IPS DF 6.9 (cell line): ENCODE measurements at regions not wholly inside any gene's neighbourhood (a gene's known extent, or its start where the extent isn't known, plus 50 kb on each side); places are given as distances from the start of the nearest gene placed in this dataset.

ENCODE experiments used
- DNase-seq: peaks from one replicate; pipeline ENCODE4 v3.0.0-alpha.2; 2013; ENCODE audit warnings: low read depth, low spot score
- H3K27ac ChIP-seq: one replicate; pipeline ENCODE4 v1.5.1; 2013; ENCODE audit warnings: low read length, control low read depth
- H3K27me3 ChIP-seq: 2 replicates; pipeline ENCODE4 v1.6.1; 2013; ENCODE audit warnings: mild to moderate bottlenecking, low read length; ENCODE audit not compliant: control insufficient read depth, insufficient read depth
- H3K36me3 ChIP-seq: 2 replicates; pipeline ENCODE4 v1.6.1; 2013; ENCODE audit warnings: low read length; ENCODE audit not compliant: control insufficient read depth, insufficient read depth
- H3K4me1 ChIP-seq: 2 replicates; pipeline ENCODE4 v1.6.1; 2013; ENCODE audit warnings: low read length; ENCODE audit not compliant: control insufficient read depth, insufficient read depth
- H3K4me3 ChIP-seq: 2 replicates; pipeline ENCODE4 v1.5.1; 2013; ENCODE audit warnings: mild to moderate bottlenecking, low read length
- H3K9me3 ChIP-seq: 2 replicates; pipeline ENCODE4 v1.6.1; 2013; ENCODE audit warnings: low read length, inconsistent platforms; ENCODE audit not compliant: control insufficient read depth, insufficient read depth
- WGBS: extraction: QIAGEN DNeasy Blood & Tissue Kit; methylation state at CpG from one replicate; pipeline ENCODE4 v1.1.7; 2013; ENCODE audit warnings: mixed read lengths, missing lambda C conversion rate; ENCODE audit not compliant: insufficient read length, insufficient coverage; 5-methylcytosine and 5-hydroxymethylcytosine counted together

DNA sequence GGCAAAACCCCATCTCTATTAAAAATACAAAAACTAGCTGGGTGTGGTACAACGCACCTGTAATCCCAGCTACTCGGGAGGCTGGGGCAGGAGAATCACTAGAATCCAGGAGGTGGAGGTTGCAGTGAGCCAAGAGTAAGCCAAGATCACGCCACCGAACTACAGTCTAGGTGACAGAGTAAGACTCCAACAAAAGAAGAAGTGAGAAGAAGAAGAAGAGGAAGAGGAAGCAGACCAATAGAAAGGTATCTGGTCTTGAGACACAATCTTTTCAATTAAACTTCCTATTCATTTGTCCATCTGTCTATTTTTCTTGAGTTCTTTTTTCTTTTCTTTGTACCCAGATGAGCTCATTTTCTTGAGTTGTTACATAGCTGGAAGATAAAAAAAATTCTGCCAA is 55.7 kb upstream of the ACADM start:
- peaks cover 2% of the 10 kb centered on the region; the same call in 1 of the 2 replicates for H3K4me1 ChIP-seq
- H3K27ac ChIP-seq = no peak overlapping the region
- H3K9me3 ChIP-seq = no peaks in the 10 kb centered on the region
- H3K4me3 ChIP-seq = no peak overlapping the region
- H3K27me3 ChIP-seq = no peaks in the 10 kb centered on the region
- no CpG with 5 or more reads among the region's 4 CpGs for WGBS
- DNase-seq = no peak
- no peaks in the 10 kb centered on the region for H3K36me3 ChIP-seq

DNA sequence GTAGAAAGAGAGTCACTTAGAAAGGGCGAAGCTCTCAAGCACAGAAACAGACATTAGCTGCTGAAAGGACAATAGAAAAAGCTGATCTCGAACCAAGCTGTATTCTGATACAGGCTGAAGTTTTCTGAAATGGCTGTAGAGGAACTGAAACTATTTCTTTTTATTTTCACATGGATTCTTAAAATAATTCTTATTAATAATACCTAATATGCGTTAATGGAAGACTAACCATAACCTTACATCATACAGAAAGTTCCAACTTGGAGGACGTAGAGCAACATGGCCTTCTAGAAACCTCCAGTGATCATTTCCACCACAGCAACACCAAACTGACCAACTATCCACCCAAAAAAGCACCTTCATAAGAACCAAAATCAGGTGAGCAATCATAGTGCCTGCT is 52.8 kb upstream of the ACADM start:
- H3K27me3 ChIP-seq = no peaks in the 10 kb centered on the region

DNA sequence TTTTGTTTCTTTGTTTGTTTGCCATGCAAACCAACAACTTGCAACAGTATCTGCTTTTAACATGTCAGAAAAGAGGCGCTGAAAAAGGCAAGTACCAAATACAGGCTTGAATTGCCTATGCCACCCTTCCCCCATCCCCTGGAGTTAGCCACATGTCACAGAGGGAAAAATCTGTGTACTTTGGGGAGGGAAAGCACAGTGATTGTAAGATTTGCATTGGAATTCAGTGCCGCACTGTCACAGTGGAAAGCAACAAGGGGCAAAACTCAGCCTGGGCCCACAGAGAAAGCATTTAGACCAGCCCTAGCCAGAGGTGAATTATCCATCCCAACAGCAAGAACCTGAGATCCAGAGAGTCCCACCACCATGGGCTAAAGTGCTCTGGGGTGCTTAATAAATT is 52.4 kb upstream of the ACADM start:
- H3K4me3 ChIP-seq = no peak overlapping the region
- peaks cover 2% of the 10 kb centered on the region; the same call in 1 of the 2 replicates for H3K4me1 ChIP-seq
- no peaks in the 10 kb centered on the region for H3K36me3 ChIP-seq
- H3K9me3 ChIP-seq = no peaks in the 10 kb centered on the region
- DNase-seq = no peak
- H3K27me3 ChIP-seq = no peaks in the 10 kb centered on the region
- no peak overlapping the region for H3K27ac ChIP-seq
- no CpG with 5 or more reads among the region's 2 CpGs for WGBS

More for the DNA sequence above, 52.8 kb upstream of the ACADM start:
- Histone ChIP-seq H3K4me3 (no peak overlapping the region), H3K27ac (no peak overlapping the region), H3K36me3 (no peaks in the 10 kb centered on the region), H3K4me1 (peaks cover 2% of the 10 kb centered on the region; the same call in 1 of the 2 replicates), H3K9me3 (no peaks in the 10 kb centered on the region)
- no peak for DNase-seq
- WGBS = no CpG with 5 or more reads among the region's 4 CpGs

DNA sequence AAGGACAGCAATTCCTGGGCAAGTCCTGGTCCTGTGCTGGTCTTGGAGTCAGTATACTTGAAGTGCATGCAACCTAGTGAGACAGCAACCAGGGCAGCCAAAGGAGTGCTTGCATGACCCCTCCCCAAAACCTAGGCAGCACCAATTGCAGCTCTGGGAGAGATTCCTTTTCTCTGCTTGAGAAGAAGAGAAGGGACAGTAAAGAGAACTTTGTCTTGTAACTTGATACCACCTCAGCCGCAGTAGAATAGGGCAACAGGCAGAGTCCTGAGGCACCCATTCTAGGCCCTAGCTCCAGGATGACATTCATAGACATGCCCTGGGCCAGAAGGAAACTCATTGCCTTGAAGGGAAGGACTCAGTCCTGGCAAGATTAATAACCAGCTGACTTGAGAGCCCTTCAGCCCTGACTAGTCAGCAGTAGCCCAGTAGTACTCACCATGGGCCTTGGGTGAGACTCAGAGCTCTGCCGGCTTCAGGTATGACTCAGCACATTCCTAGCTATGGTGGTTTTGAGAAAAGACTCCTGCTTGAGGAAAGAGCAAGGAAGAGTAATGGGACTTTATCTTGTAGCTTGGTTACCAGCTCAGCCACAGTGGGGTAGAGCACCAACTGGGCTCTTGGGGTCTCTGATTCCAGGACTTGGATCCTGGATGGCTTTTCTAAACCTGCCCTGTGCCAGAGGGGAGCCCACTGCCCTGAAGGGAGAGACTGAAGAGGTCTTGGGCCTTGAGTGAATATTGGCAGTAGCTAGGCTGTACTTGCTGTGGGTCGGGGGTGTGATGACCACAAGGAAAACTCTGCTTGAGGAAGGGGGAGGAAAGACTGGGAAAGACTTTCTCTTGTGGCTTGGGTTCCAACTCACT is 51.7 kb upstream of the ACADM start:
- peak; percentile 31 for DNase-seq
- Histone ChIP-seq H3K4me1 (peaks cover 2% of the 10 kb centered on the region; the same call in 1 of the 2 replicates), H3K4me3 (no peak overlapping the region), H3K27me3 (no peaks in the 10 kb centered on the region), H3K9me3 (no peaks in the 10 kb centered on the region), H3K36me3 (no peaks in the 10 kb centered on the region), H3K27ac (no peak overlapping the region)
- WGBS = no CpG with 5 or more reads among the region's 3 CpGs

DNA sequence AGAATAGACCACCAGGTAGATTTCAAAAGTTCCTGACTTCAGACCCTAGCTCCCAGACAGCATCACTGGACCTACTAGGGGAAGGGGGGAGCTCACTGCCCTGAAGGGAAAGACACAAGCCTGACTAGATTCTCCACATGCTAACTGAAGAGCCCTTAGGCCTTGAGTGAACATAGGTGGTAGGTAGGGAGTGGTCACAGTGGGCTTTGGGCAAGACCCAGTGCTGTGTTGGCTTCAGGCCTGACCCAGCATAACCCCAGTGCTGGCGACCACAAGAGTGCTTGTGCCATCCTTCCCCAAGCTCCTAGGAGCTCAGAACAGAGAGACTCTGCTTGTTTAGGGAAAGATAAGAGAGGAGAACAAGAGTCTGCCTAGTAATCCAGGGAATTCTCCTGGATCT is 51.1 kb upstream of the ACADM start:
- H3K9me3 ChIP-seq = no peaks in the 10 kb centered on the region
- no peak overlapping the region for H3K27ac ChIP-seq
- H3K4me3 ChIP-seq = no peak overlapping the region
- H3K4me1 ChIP-seq = peaks cover 2% of the 10 kb centered on the region; the same call in 1 of the 2 replicates
- no CpG with 5 or more reads among the region's 1 CpG for WGBS
- H3K36me3 ChIP-seq = no peaks in the 10 kb centered on the region
- H3K27me3 ChIP-seq = no peaks in the 10 kb centered on the region
- DNase-seq = no peak

DNA sequence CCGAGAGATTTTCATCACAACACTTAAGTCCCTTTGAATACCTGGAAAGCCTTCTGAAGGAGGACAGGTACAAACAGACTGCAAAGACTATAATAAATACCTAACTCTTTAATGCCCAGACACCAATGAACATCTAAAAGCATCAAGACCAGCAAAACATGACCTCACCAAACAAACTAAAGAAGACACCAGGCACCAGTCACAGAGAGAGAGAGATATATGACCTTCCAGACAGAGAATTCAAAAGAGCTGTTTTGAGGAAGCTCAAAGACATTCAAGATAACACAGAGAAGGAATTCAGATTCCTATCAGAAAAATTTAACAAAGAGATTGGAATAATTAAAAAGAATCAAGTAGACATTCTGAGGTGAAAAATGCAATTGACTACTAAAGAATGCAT is 50.6 kb upstream of the ACADM start:
- no peak for DNase-seq
- Histone ChIP-seq H3K4me3 (no peak overlapping the region), H3K27ac (no peak overlapping the region), H3K4me1 (peaks cover 2% of the 10 kb centered on the region; the same call in 1 of the 2 replicates), H3K36me3 (no peaks in the 10 kb centered on the region), H3K27me3 (no peaks in the 10 kb centered on the region), H3K9me3 (no peaks in the 10 kb centered on the region)
- WGBS = no CpG with 5 or more reads among the region's 1 CpG
